ENCODE measurements at regions not wholly inside any gene's neighbourhood (a gene's known extent, or its start where the extent isn't known, plus 50 kb on each side); places are given as distances from the start of the nearest gene placed in this dataset.

GRCh38 chr17:21532763-21533385 is 156.7 kb downstream of the KCNJ12 start:
- no peak for TF ChIP-seq CTCF (IDR thresholded peaks at IDR 0.05; ENCODE audit: low read depth, low read length)
- H3K4me3 ChIP-seq (ENCODE audit: low read depth, low read length) = no peak overlapping the region

GRCh38 chr17:21535686-21536375 is 156.5 kb upstream of the KCNJ18 start:
- no peak for TF ChIP-seq CTCF (IDR thresholded peaks at IDR 0.05; ENCODE audit: low read depth, low read length)
- no peak overlapping the region for H3K4me3 ChIP-seq (ENCODE audit: low read depth, low read length)

GRCh38 chr17:21537302-21537701 is 155.0 kb upstream of the KCNJ18 start:
- H3K4me3 ChIP-seq (ENCODE audit: low read depth, low read length) = no peak overlapping the region
- TF ChIP-seq CTCF (IDR thresholded peaks at IDR 0.05; ENCODE audit: low read depth, low read length) = no peak

GRCh38 chr17:21538615-21539014 is 153.7 kb upstream of the KCNJ18 start:
- no peak overlapping the region for H3K4me3 ChIP-seq (ENCODE audit: low read depth, low read length)
- no peak for TF ChIP-seq CTCF (IDR thresholded peaks at IDR 0.05; ENCODE audit: low read depth, low read length)

GRCh38 chr17:21539146-21539545 is 153.2 kb upstream of the KCNJ18 start:
- TF ChIP-seq CTCF (IDR thresholded peaks at IDR 0.05; ENCODE audit: low read depth, low read length) = no peak
- no peak overlapping the region for H3K4me3 ChIP-seq (ENCODE audit: low read depth, low read length)

- TF ChIP-seq CTCF (IDR thresholded peaks at IDR 0.05; ENCODE audit: low read depth, low read length) = no peak
- H3K4me3 ChIP-seq (ENCODE audit: low read depth, low read length) = no peak overlapping the region
These were observed 151.8 kb upstream of the KCNJ18 start for GRCh38 chr17:21540502-21540901.

- no peak overlapping the region for H3K4me3 ChIP-seq (ENCODE audit: low read depth, low read length)
- no peak for TF ChIP-seq CTCF (IDR thresholded peaks at IDR 0.05; ENCODE audit: low read depth, low read length)
These were observed 150.3 kb upstream of the KCNJ18 start for GRCh38 chr17:21542070-21542469.
